ENCODE measurements at regions not wholly inside any gene's neighbourhood (a gene's known extent, or its start where the extent isn't known, plus 50 kb on each side); places are given as distances from the start of the nearest gene placed in this dataset.

GRCh38 chrX:111041018-111041462 lies 55.0 kb upstream of the PAK3 start:
- no peak for DNase-seq
- intact Hi-C loops (cut with DNase I), result no loop called here
- no peak overlapping the region for H3K27ac ChIP-seq
- no peak for TF ChIP-seq CTCF (IDR thresholded peaks at IDR 0.05)
- no peak for TF ChIP-seq POLR2A (IDR thresholded peaks at IDR 0.05)
- H3K27me3 ChIP-seq, result peaks cover 14% of the 10 kb centered on the region
- WGBS, 4 donors, result 56 to 71% (median 59%) methylated on average over 3 to 4 of the region's 4 CpGs
- H3K36me3 ChIP-seq (replicated peaks in 1 of 2), result no peaks in the 10 kb centered on the region
- no peaks in the 10 kb centered on the region for H3K9me3 ChIP-seq (replicated peaks in 1 of 3)
- H3K4me1 ChIP-seq (replicated peaks in 1 of 2), result no peaks in the 10 kb centered on the region
- H3K4me3 ChIP-seq, result no peak overlapping the region

GRCh38 chrX:111040377-111041017 lies 55.5 kb upstream of the PAK3 start:
- intact Hi-C loops (cut with DNase I), result no loop called here
- 43 to 59% (median 46%) methylated on average over 3 of the region's 3 CpGs for WGBS, 4 donors
- Histone ChIP-seq H3K4me3 (no peak overlapping the region), H3K27ac (no peak overlapping the region), H3K27me3 (peaks cover 15% of the 10 kb centered on the region), H3K36me3 (replicated peaks in 1 of 2) (no peaks in the 10 kb centered on the region), H3K4me1 (replicated peaks in 1 of 2) (no peaks in the 10 kb centered on the region), H3K9me3 (replicated peaks in 1 of 3) (no peaks in the 10 kb centered on the region)
- DNase-seq, result no peak
- TF ChIP-seq CTCF (IDR thresholded peaks at IDR 0.05) (no peak), POLR2A (IDR thresholded peaks at IDR 0.05) (no peak)

- no peak overlapping the region for H3K27ac ChIP-seq
- TF ChIP-seq POLR2A (IDR thresholded peaks at IDR 0.05) (no peak), CTCF (IDR thresholded peaks at IDR 0.05) (no peak)
- intact Hi-C loops (cut with DNase I), result no loop called here
- H3K27me3 ChIP-seq, result peaks cover 17% of the 10 kb centered on the region
- WGBS, 4 donors, result 49 to 75% (median 68%) methylated on average over 2 of the region's 2 CpGs
- H3K4me1 ChIP-seq (replicated peaks in 1 of 2), result no peaks in the 10 kb centered on the region
- H3K36me3 ChIP-seq (replicated peaks in 1 of 2), result no peaks in the 10 kb centered on the region
- no peak overlapping the region for H3K4me3 ChIP-seq
- H3K9me3 ChIP-seq (replicated peaks in 1 of 3), result no peaks in the 10 kb centered on the region
- no peak for DNase-seq
Measured at GRCh38 chrX:111039606-111040005, 56.4 kb upstream of the PAK3 start.

- no peaks in the 10 kb centered on the region for H3K9me3 ChIP-seq (replicated peaks in 1 of 3)
- WGBS, 4 donors, result 65 to 81% (median 73%) methylated on average over 2 of the region's 2 CpGs
- TF ChIP-seq CTCF (IDR thresholded peaks at IDR 0.05) (no peak), POLR2A (IDR thresholded peaks at IDR 0.05) (no peak)
- intact Hi-C loops (cut with DNase I), result no loop called here
- H3K27me3 ChIP-seq, result peaks cover 14% of the 10 kb centered on the region
- DNase-seq, result no peak
- no peak overlapping the region for H3K4me3 ChIP-seq
- no peak overlapping the region for H3K27ac ChIP-seq
- H3K36me3 ChIP-seq (replicated peaks in 1 of 2), result no peaks in the 10 kb centered on the region
- no peaks in the 10 kb centered on the region for H3K4me1 ChIP-seq (replicated peaks in 1 of 2)
Measured at GRCh38 chrX:111035991-111036390, 60.0 kb upstream of the PAK3 start.

All from adrenal gland (tissue), 9 donors.